ENCODE measurements at regions not wholly inside any gene's neighbourhood (a gene's known extent, or its start where the extent isn't known, plus 50 kb on each side); places are given as distances from the start of the nearest gene placed in this dataset.

DNA sequence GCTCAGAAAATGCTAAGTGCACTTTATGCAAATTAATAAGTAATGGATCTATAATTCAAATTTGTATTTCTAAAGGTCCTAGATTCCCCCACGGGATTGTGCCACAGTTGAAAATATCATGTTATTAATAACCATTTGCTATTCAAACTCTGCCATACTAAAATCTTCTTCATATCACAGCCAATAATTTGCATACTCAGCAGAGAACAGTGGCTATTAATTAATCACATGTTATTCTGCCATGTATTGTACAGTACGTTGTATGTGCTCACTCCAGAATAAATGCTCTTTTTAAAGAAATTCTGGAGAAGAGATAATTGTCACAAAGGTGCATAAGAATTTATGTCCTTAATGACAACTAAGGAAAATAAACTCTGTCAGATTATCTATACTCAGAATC, 184.9 kb upstream of the LUZP2 start:
- TF ChIP-seq, protein P1, sequence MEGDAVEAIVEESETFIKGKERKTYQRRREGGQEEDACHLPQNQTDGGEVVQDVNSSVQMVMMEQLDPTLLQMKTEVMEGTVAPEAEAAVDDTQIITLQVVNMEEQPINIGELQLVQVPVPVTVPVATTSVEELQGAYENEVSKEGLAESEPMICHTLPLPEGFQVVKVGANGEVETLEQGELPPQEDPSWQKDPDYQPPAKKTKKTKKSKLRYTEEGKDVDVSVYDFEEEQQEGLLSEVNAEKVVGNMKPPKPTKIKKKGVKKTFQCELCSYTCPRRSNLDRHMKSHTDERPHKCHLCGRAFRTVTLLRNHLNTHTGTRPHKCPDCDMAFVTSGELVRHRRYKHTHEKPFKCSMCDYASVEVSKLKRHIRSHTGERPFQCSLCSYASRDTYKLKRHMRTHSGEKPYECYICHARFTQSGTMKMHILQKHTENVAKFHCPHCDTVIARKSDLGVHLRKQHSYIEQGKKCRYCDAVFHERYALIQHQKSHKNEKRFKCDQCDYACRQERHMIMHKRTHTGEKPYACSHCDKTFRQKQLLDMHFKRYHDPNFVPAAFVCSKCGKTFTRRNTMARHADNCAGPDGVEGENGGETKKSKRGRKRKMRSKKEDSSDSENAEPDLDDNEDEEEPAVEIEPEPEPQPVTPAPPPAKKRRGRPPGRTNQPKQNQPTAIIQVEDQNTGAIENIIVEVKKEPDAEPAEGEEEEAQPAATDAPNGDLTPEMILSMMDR (IDR thresholded peaks at IDR 0.05; ENCODE audit: low read depth, low read length): no peak
- H3K4me3 ChIP-seq (ENCODE audit: low read depth, low read length): no peak overlapping the region

DNA sequence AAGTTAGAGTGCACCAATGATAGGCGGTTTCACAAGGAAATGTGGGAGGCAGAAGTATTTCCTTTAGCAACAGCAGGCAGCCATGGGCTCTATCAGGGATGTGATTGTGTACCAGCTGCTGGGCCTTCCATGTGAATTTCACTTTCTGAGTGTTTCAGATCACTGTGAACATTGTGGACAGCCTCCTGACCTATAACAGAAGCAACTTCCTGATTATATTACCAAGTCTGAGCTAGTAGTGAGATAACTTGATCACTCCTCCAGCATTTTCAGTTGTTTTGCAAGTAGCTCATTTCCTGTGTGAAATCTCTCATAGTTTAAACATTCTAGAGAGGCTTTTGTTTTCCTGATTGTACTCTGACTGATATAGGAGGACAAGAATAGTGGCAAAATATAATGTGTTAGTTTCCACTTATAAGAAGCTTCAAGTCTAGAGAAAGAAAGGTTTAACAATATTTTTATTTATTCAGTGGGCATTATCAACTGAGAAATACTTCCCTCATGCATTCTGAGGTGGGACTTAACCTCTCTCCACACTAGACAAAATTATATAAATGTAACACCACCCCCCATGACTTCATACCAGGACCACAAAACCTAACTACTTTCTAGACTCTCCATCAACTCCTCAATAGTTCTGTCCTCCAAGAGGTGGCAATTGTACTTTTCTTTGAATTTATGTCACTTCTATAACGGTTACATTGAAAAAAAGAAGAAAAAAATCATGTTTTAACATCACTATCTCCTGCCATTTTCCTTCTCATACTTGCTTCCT, 184.2 kb upstream of the LUZP2 start:
- H3K4me3 ChIP-seq (ENCODE audit: low read depth, low read length): no peak overlapping the region
- TF ChIP-seq, protein P1 (IDR thresholded peaks at IDR 0.05; ENCODE audit: low read depth, low read length): no peak

DNA sequence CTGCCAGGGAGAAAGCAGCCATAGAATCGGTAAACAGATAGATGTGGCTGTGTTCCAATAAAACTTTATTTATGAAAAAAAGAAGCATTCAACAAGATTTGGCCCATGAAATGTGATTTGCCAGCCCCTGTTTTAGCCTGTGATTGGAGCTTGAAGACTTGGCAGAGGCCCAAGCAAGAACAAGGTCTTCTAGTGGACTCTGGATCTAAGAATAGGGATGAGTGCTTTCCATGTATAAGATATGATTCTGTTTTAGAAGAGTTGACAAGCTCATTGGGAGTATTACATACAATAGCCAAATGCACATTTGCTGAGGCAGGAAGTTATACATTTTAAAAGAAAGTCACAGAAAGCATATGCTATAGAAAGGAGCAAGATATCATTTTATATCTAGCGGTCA, 175.6 kb upstream of the LUZP2 start:
- TF ChIP-seq, protein P1 (IDR thresholded peaks at IDR 0.05; ENCODE audit: low read depth, low read length): no peak

DNA sequence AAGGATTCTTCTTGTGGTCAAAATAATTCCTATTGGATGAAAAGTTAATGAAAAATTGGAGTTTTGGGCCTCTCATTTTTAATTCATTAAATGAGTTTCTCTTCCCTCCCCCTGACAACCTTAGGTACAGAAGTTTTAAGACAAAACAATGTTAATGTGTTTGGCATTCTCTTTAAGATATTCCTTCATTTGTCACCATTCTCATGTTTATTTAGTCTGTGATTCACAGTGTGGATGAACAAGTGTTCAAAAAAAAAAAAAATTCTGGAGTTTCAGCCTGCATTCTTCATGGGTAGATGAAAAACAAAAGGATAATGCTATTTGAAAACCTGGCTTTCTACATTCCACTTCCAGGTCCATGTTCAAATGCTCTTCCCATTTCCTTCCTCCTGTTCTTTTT, 172.6 kb upstream of the LUZP2 start:
- TF ChIP-seq, protein P1 (IDR thresholded peaks at IDR 0.05; ENCODE audit: low read depth, low read length): no peak
- H3K4me3 ChIP-seq (ENCODE audit: low read depth, low read length): no peak overlapping the region

More for the DNA sequence above, 175.6 kb upstream of the LUZP2 start:
- no peak overlapping the region for H3K4me3 ChIP-seq (ENCODE audit: low read depth, low read length)

DNA sequence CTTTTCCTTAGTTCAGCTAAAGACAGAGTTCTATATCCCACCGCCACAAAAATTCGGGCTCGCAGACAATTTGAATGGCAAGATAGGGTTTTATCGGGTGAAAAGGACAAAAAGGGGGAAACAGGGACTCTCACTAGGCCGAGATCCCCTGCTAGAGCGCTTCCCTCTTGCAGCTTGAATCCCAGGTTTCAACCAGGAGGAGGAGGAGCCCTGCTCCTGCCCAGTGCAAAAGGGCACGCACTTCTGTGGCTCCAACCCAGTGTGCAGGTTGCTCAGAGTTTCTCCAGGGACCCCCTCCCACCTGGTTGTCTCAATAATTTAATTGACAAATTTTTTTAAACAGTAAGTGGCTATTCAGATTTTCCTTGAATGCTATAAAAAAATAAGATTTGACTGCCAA, 152.6 kb upstream of the LUZP2 start:
- H3K4me3 ChIP-seq (ENCODE audit: low read depth, low read length): no peak overlapping the region
- TF ChIP-seq, protein P1 (IDR thresholded peaks at IDR 0.05; ENCODE audit: low read depth, low read length): no peak

DNA sequence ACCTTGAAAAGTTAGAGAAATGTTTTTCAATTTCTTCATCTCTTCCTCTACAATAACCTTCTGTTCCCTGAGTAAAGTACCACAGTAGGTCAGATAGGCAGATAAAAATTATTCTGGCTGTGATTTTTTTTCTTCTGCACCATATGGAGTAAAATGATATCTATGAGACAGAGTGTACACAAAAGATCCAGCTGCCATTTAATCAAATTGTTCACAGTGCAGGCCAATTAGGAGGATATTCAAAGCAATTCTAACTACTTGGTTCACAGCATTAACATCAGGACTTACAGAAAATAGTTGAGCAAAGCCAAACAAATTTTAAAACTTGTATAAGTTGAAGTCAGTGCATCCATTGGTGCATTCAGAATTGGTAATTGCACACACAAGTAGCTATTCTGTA, 147.9 kb upstream of the LUZP2 start:
- TF ChIP-seq, protein P1 (IDR thresholded peaks at IDR 0.05; ENCODE audit: low read depth, low read length): no peak
- no peak overlapping the region for H3K4me3 ChIP-seq (ENCODE audit: low read depth, low read length)

DNA sequence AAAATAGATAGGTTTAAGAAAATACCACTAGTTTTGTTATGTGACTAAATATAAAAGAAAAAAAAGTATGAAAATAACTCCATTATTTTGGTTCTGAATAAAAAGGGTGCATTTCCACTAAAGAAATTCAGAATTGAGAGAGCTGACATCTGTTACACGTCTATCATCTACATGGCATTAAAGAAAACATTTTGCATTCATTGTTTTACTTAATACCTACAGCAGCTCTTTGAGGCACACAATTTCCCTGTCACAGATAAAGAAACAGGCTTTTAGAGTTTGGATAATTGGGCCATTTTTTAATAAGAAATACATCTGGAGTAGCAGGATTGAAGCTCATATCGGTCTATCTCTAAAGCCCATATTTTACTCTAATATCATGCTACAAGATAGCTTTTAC, 145.7 kb upstream of the LUZP2 start:
- TF ChIP-seq, protein P1 (IDR thresholded peaks at IDR 0.05; ENCODE audit: low read depth, low read length): no peak
- H3K4me3 ChIP-seq (ENCODE audit: low read depth, low read length): no peak overlapping the region
